ENCODE measurements at regions not wholly inside any gene's neighbourhood (a gene's known extent, or its start where the extent isn't known, plus 50 kb on each side); places are given as distances from the start of the nearest gene placed in this dataset.

DNA sequence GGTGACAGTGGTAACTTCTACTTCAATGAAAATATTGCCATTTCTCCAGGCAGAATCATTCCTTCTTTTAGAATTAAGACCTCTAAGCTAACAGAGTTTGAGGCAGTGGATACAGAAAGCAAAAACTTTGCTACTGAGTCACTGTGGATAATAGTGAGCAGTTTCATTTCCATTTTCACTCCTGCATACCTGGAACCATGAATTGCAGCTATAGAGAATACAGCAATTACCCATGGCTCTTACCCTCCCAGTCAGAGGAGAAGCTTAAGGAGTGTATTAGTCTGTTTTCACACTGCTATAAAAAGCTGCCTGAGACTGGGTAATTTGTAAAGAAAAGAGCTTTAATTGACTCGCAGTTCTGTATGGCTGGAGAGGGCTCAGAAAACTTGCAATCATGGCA is 531.4 kb upstream of the CNTNAP5 start:
- intact Hi-C loops (cut with micrococcal nuclease; ENCODE audit: unreplicated experiment) = no loop called here
- Histone ChIP-seq H3K27ac (ENCODE audit: low read length) (no peak overlapping the region), H3K9me3 (ENCODE audit: control insufficient read depth, insufficient read depth, low read depth, low read length) (no peaks in the 10 kb centered on the region), H3K27me3 (ENCODE audit: control insufficient read depth, insufficient read depth, low read length) (no peaks in the 10 kb centered on the region), H3K4me3 (ENCODE audit: low read depth in 2 of 2, low read length in 2 of 2) (no peak overlapping the region), H3K36me3 (ENCODE audit: control insufficient read depth, insufficient read depth, low read length) (no peaks in the 10 kb centered on the region), H3K4me1 (ENCODE audit: control insufficient read depth, insufficient read depth, low read length) (no peaks in the 10 kb centered on the region)
- DNase-seq (ENCODE audit: low read depth, low spot score) = no peak
- in situ Hi-C loops (cut with HindIII; ENCODE audit: low pct_unique_long_range_greater_than_20kb, low sequenced_read_pairs) = no loop called here
- CTCF ChIA-PET = interaction anchor here (0.6 kb wide), 2 partner anchors 80 to 1933 kb away, joined by 3 read pairs; no protein-coding TSS in a partner anchor
- POLR2A ChIA-PET = no interaction called here
- BruUV-seq (replicated peaks) = no TSS peak
- no peak for ATAC-seq
- no peak for TF ChIP-seq CTCF (IDR thresholded peaks at IDR 0.05)
- TF ChIP-seq POLR2AphosphoS5 (IDR thresholded peaks at IDR 0.05; ENCODE audit: low read depth, low read length) = no peak
- no peak for TF ChIP-seq REST (IDR thresholded peaks at IDR 0.05; ENCODE audit: insufficient read depth in 1 of 2, low read depth in 2 of 2, low read length in 1 of 2)
- TF ChIP-seq TCF7L2 (IDR thresholded peaks at IDR 0.05; ENCODE audit: low read depth, low read length) = no peak
- TF ChIP-seq SIN3A (IDR thresholded peaks at IDR 0.05; ENCODE audit: borderline replicate concordance, insufficient read depth, low read depth, low read length) = no peak

GRCh38 chr2:123495241-123495640 is 529.8 kb upstream of the CNTNAP5 start:
- TF ChIP-seq POLR2AphosphoS5 (IDR thresholded peaks at IDR 0.05; ENCODE audit: low read depth, low read length) (no peak), CTCF (IDR thresholded peaks at IDR 0.05) (no peak), TCF7L2 (IDR thresholded peaks at IDR 0.05; ENCODE audit: low read depth, low read length) (no peak), SIN3A (IDR thresholded peaks at IDR 0.05; ENCODE audit: borderline replicate concordance, insufficient read depth, low read depth, low read length) (no peak), REST (IDR thresholded peaks at IDR 0.05; ENCODE audit: insufficient read depth in 1 of 2, low read depth in 2 of 2, low read length in 1 of 2) (no peak)
- no TSS peak for BruUV-seq (replicated peaks)
- no peaks in the 10 kb centered on the region for H3K9me3 ChIP-seq (ENCODE audit: control insufficient read depth, insufficient read depth, low read depth, low read length)
- POLR2A ChIA-PET = no interaction called here
- intact Hi-C loops (cut with micrococcal nuclease; ENCODE audit: unreplicated experiment) (no loop called here), in situ Hi-C loops (cut with HindIII; ENCODE audit: low pct_unique_long_range_greater_than_20kb, low sequenced_read_pairs) (no loop called here)
- no peaks in the 10 kb centered on the region for H3K27me3 ChIP-seq (ENCODE audit: control insufficient read depth, insufficient read depth, low read length)
- DNase-seq (ENCODE audit: low read depth, low spot score) (no peak), ATAC-seq (no peak)
- CTCF ChIA-PET = no interaction called here
- H3K36me3 ChIP-seq (ENCODE audit: control insufficient read depth, insufficient read depth, low read length) = no peaks in the 10 kb centered on the region
- no peak overlapping the region for H3K4me3 ChIP-seq (ENCODE audit: low read depth in 2 of 2, low read length in 2 of 2)
- H3K4me1 ChIP-seq (ENCODE audit: control insufficient read depth, insufficient read depth, low read length) = no peaks in the 10 kb centered on the region
- no peak overlapping the region for H3K27ac ChIP-seq (ENCODE audit: low read length)

All from Panc1 (cell line).